Gastrocnemius medialis (tissue), 4 donors: ENCODE measurements at regions not wholly inside any gene's neighbourhood (a gene's known extent, or its start where the extent isn't known, plus 50 kb on each side); places are given as distances from the start of the nearest gene placed in this dataset.
"Not testable (repeated sequence)": the region's sequence is repeated elsewhere in the genome, so short reads cannot be mapped to it uniquely, and the experiment has no call there.

Experiments
- ATAC-seq, 2 donors: fragments of 150-250 bp; one replicate each; pipeline ENCODE4 v1.9.1; 2016
- DNase-seq, 2 donors: peaks; one replicate each; pipeline ENCODE4 v3.0.0-alpha.2; 2019
- H3K27ac ChIP-seq, 4 donors: fragments of 200-600 bp; sonication (generic); 1 replicate in 1 of 4; 2 replicates in 3 of 4; pipeline ENCODE4 v1.5.1; 2016 to 2018; ENCODE audit warnings: mild to moderate bottlenecking in 2 of 4, moderate library complexity in 1 of 4
- H3K27me3 ChIP-seq, 3 donors: fragments of 200-600 bp; sonication (generic) in 2 of 3; 1 replicate in 1 of 3; 2 replicates in 2 of 3; pipeline versions ENCODE4 v1.5.1 to v1.6.0; 2016 to 2019; ENCODE audit warnings: mild to moderate bottlenecking in 1 of 3, moderate library complexity in 1 of 3
- H3K36me3 ChIP-seq, 2 donors: fragments of 200-600 bp; sonication (generic) in 1 of 2; one replicate each; pipeline ENCODE4 v1.5.1; 2017 to 2018
- H3K4me1 ChIP-seq, 2 donors: fragments of 200-600 bp; sonication (generic) in 1 of 2; one replicate each; pipeline ENCODE4 v1.5.1; 2016 to 2017; ENCODE audit warnings: mild to moderate bottlenecking in 2 of 2
- H3K4me3 ChIP-seq, 4 donors: fragments of 200-600 bp; sonication (generic) in 3 of 4; 1 replicate in 1 of 4; 2 replicates in 3 of 4; pipeline ENCODE4 v1.5.1; 2016 to 2019; ENCODE audit warnings: mild to moderate bottlenecking in 2 of 4
- H3K9me3 ChIP-seq, 3 donors: fragments of 200-600 bp; sonication (generic) in 2 of 3; 1 replicate in 1 of 3; 2 replicates in 2 of 3; pipeline ENCODE4 v1.5.1; 2016 to 2019
- in situ Hi-C, 4 donors: fragments of 200-750 bp; cut with MboI; loops; one replicate each; pipeline versions ENCODE4 v1.15.0 to v1.8.0; 2017; ENCODE audit warnings: low sequenced_read_pairs in 4 of 4
- intact Hi-C: fragments of 100-400 bp; cut with DNase I; formaldehyde crosslinking; loops from one replicate; pipeline ENCODE4 v1.15.1; 2023; ENCODE audit warnings: low total_unique reads

- DNase-seq, in situ Hi-C loops, H3K36me3 ChIP-seq, intact Hi-C loops, H3K4me1 ChIP-seq, H3K27me3 ChIP-seq, ATAC-seq, H3K9me3 ChIP-seq, H3K4me3 ChIP-seq, H3K27ac ChIP-seq: not testable (repeated sequence)
These were observed 125.5 kb downstream of the ZFY start for GRCh38 chrY:3060671-3061070.

GRCh38 chrY:3088149-3088548 lies 153.0 kb downstream of the ZFY start:
- H3K4me1 ChIP-seq, H3K9me3 ChIP-seq, DNase-seq, ATAC-seq, H3K27me3 ChIP-seq, in situ Hi-C loops, intact Hi-C loops, H3K4me3 ChIP-seq, H3K36me3 ChIP-seq, H3K27ac ChIP-seq: not testable (repeated sequence)

- H3K9me3 ChIP-seq, H3K4me3 ChIP-seq, H3K27me3 ChIP-seq, intact Hi-C loops, in situ Hi-C loops, H3K36me3 ChIP-seq, H3K27ac ChIP-seq, DNase-seq, ATAC-seq, H3K4me1 ChIP-seq: not testable (repeated sequence)
These were observed 173.5 kb downstream of the ZFY start for GRCh38 chrY:3108674-3109073.

GRCh38 chrY:3120234-3120633 lies 185.1 kb downstream of the ZFY start:
- ATAC-seq, H3K4me1 ChIP-seq, H3K27me3 ChIP-seq, H3K27ac ChIP-seq, DNase-seq, H3K36me3 ChIP-seq, intact Hi-C loops, H3K9me3 ChIP-seq, in situ Hi-C loops, H3K4me3 ChIP-seq: not testable (repeated sequence)

- H3K4me3 ChIP-seq, H3K4me1 ChIP-seq, H3K27ac ChIP-seq, in situ Hi-C loops, intact Hi-C loops, DNase-seq, H3K9me3 ChIP-seq, H3K27me3 ChIP-seq, H3K36me3 ChIP-seq, ATAC-seq: not testable (repeated sequence)
These were observed 185.5 kb downstream of the ZFY start for GRCh38 chrY:3120716-3121115.

- H3K27ac ChIP-seq, H3K4me3 ChIP-seq, H3K9me3 ChIP-seq, H3K36me3 ChIP-seq, H3K4me1 ChIP-seq, intact Hi-C loops, ATAC-seq, H3K27me3 ChIP-seq, in situ Hi-C loops, DNase-seq: not testable (repeated sequence)
These were observed 188.3 kb downstream of the ZFY start for GRCh38 chrY:3123482-3123881.

- H3K9me3 ChIP-seq, H3K4me1 ChIP-seq, intact Hi-C loops, H3K4me3 ChIP-seq, H3K27me3 ChIP-seq, ATAC-seq, H3K27ac ChIP-seq, DNase-seq, H3K36me3 ChIP-seq, in situ Hi-C loops: not testable (repeated sequence)
These were observed 235.9 kb downstream of the ZFY start for GRCh38 chrY:3171074-3171473.

- ATAC-seq, H3K4me1 ChIP-seq, H3K27me3 ChIP-seq, H3K4me3 ChIP-seq, DNase-seq, in situ Hi-C loops, intact Hi-C loops, H3K36me3 ChIP-seq, H3K27ac ChIP-seq, H3K9me3 ChIP-seq: not testable (repeated sequence)
These were observed 259.9 kb downstream of the ZFY start for GRCh38 chrY:3195035-3195434.

GRCh38 chrY:3202287-3202686 lies 267.1 kb downstream of the ZFY start:
- intact Hi-C loops, H3K27ac ChIP-seq, H3K27me3 ChIP-seq, H3K36me3 ChIP-seq, in situ Hi-C loops, H3K9me3 ChIP-seq, H3K4me1 ChIP-seq, ATAC-seq, DNase-seq, H3K4me3 ChIP-seq: not testable (repeated sequence)

- H3K27me3 ChIP-seq, H3K27ac ChIP-seq, ATAC-seq, intact Hi-C loops, H3K4me3 ChIP-seq, H3K36me3 ChIP-seq, H3K4me1 ChIP-seq, in situ Hi-C loops, DNase-seq, H3K9me3 ChIP-seq: not testable (repeated sequence)
These were observed 271.6 kb downstream of the ZFY start for GRCh38 chrY:3206733-3207132.

GRCh38 chrY:3213183-3213582 lies 278.0 kb downstream of the ZFY start:
- H3K36me3 ChIP-seq, DNase-seq, H3K4me3 ChIP-seq, H3K9me3 ChIP-seq, in situ Hi-C loops, ATAC-seq, intact Hi-C loops, H3K4me1 ChIP-seq, H3K27me3 ChIP-seq, H3K27ac ChIP-seq: not testable (repeated sequence)

GRCh38 chrY:3218134-3218533 lies 283.0 kb downstream of the ZFY start:
- ATAC-seq, H3K4me1 ChIP-seq: not testable (repeated sequence)

GRCh38 chrY:3218559-3218958 lies 283.4 kb downstream of the ZFY start:
- in situ Hi-C loops, H3K9me3 ChIP-seq, H3K27me3 ChIP-seq, H3K36me3 ChIP-seq, intact Hi-C loops, DNase-seq, H3K27ac ChIP-seq, H3K4me1 ChIP-seq, H3K4me3 ChIP-seq, ATAC-seq: not testable (repeated sequence)

More at GRCh38 chrY:3218134-3218533, 283.0 kb downstream of the ZFY start:
- H3K27me3 ChIP-seq, intact Hi-C loops, H3K4me3 ChIP-seq, H3K9me3 ChIP-seq, in situ Hi-C loops, H3K27ac ChIP-seq, H3K36me3 ChIP-seq, DNase-seq: not testable (repeated sequence)
